HL-60 (cell line): ENCODE measurements at regions not wholly inside any gene's neighbourhood (a gene's known extent, or its start where the extent isn't known, plus 50 kb on each side); places are given as distances from the start of the nearest gene placed in this dataset.

Experiments
- DNase-seq, 2 experiments: peaks; one replicate each; pipeline ENCODE4 v3.0.0-alpha.2; 2010 to 2020; ENCODE audit warnings: low read depth in 1 of 2, low spot score in 1 of 2
- H3K27ac ChIP-seq: fragments of 250-450 bp; sonication (Bioruptor Pico); replicated peaks from 2 replicates; pipeline ENCODE4 v1.5.1; 2020; ENCODE audit warnings: mild to moderate bottlenecking, moderate library complexity
- H3K27me3 ChIP-seq: fragments of 250-450 bp; sonication (Bioruptor Pico); 2 replicates; pipeline ENCODE4 v1.5.1; 2021; ENCODE audit warnings: mild to moderate bottlenecking, moderate library complexity; ENCODE audit not compliant: insufficient read depth, poor library complexity, severe bottlenecking
- H3K4me3 ChIP-seq: replicated peaks from 2 replicates; pipeline ENCODE4 v1.5.1; 2011; ENCODE audit warnings: mild to moderate bottlenecking, control low read depth, low read length; ENCODE audit not compliant: insufficient read depth
- GABPA ChIP-seq: IDR thresholded peaks from 2 replicates; pipeline ENCODE4 v1.6.1; 2012; ENCODE audit warnings: low read depth
- POLR2AphosphoS5 ChIP-seq: IDR thresholded peaks from 2 replicates; pipeline ENCODE4 v1.6.1; 2012; ENCODE audit warnings: low read depth
- SPI1 ChIP-seq: IDR thresholded peaks from 2 replicates; pipeline ENCODE4 v1.6.1; 2012; ENCODE audit warnings: low read depth, mild to moderate bottlenecking, borderline replicate concordance
- TF ChIP-seq, protein P1 (sequence below): IDR thresholded peaks from 2 replicates; pipeline ENCODE4 v1.6.1; 2012; ENCODE audit warnings: low read depth; ENCODE audit not compliant: insufficient replicate concordance
- TF ChIP-seq, protein P2 (sequence below): IDR thresholded peaks from one replicate; pipeline ENCODE4 v1.5.1; 2011; ENCODE audit warnings: low read length, control low read depth, inconsistent platforms; ENCODE audit not compliant: insufficient read depth

DNA sequence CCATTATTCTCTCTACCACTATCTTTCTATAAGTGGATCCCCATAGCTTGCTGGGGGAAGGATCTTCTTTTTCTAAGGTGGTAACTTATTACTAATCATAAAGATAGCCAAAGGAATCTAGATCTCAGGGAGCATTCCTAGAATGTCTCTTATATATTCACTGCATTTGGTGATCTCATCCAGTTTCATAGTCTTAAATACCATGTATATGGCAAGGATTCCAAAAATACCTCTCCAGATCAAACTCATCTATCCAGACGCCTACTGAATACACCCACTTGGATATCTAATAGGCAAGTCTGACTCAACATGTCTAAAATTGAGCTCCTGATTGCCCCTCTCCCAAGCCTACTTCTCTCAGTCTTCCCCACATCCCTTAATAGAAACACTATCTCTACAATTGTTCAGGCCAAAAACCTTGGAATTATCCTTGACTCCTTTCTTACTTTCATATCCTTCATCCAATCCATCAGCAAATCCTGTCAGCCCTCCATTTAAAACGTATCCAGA is 264.4 kb downstream of the HACE1 start:
- TF ChIP-seq, protein P1, sequence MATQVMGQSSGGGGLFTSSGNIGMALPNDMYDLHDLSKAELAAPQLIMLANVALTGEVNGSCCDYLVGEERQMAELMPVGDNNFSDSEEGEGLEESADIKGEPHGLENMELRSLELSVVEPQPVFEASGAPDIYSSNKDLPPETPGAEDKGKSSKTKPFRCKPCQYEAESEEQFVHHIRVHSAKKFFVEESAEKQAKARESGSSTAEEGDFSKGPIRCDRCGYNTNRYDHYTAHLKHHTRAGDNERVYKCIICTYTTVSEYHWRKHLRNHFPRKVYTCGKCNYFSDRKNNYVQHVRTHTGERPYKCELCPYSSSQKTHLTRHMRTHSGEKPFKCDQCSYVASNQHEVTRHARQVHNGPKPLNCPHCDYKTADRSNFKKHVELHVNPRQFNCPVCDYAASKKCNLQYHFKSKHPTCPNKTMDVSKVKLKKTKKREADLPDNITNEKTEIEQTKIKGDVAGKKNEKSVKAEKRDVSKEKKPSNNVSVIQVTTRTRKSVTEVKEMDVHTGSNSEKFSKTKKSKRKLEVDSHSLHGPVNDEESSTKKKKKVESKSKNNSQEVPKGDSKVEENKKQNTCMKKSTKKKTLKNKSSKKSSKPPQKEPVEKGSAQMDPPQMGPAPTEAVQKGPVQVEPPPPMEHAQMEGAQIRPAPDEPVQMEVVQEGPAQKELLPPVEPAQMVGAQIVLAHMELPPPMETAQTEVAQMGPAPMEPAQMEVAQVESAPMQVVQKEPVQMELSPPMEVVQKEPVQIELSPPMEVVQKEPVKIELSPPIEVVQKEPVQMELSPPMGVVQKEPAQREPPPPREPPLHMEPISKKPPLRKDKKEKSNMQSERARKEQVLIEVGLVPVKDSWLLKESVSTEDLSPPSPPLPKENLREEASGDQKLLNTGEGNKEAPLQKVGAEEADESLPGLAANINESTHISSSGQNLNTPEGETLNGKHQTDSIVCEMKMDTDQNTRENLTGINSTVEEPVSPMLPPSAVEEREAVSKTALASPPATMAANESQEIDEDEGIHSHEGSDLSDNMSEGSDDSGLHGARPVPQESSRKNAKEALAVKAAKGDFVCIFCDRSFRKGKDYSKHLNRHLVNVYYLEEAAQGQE = no peak
- TF ChIP-seq SPI1 = no peak
- TF ChIP-seq, protein P2, sequence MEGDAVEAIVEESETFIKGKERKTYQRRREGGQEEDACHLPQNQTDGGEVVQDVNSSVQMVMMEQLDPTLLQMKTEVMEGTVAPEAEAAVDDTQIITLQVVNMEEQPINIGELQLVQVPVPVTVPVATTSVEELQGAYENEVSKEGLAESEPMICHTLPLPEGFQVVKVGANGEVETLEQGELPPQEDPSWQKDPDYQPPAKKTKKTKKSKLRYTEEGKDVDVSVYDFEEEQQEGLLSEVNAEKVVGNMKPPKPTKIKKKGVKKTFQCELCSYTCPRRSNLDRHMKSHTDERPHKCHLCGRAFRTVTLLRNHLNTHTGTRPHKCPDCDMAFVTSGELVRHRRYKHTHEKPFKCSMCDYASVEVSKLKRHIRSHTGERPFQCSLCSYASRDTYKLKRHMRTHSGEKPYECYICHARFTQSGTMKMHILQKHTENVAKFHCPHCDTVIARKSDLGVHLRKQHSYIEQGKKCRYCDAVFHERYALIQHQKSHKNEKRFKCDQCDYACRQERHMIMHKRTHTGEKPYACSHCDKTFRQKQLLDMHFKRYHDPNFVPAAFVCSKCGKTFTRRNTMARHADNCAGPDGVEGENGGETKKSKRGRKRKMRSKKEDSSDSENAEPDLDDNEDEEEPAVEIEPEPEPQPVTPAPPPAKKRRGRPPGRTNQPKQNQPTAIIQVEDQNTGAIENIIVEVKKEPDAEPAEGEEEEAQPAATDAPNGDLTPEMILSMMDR = no peak
- no peak for TF ChIP-seq POLR2AphosphoS5
- Histone ChIP-seq H3K27ac (no peak overlapping the region), H3K4me3 (no peak overlapping the region), H3K27me3 (no peaks in the 10 kb centered on the region)
- no peak for DNase-seq

DNA sequence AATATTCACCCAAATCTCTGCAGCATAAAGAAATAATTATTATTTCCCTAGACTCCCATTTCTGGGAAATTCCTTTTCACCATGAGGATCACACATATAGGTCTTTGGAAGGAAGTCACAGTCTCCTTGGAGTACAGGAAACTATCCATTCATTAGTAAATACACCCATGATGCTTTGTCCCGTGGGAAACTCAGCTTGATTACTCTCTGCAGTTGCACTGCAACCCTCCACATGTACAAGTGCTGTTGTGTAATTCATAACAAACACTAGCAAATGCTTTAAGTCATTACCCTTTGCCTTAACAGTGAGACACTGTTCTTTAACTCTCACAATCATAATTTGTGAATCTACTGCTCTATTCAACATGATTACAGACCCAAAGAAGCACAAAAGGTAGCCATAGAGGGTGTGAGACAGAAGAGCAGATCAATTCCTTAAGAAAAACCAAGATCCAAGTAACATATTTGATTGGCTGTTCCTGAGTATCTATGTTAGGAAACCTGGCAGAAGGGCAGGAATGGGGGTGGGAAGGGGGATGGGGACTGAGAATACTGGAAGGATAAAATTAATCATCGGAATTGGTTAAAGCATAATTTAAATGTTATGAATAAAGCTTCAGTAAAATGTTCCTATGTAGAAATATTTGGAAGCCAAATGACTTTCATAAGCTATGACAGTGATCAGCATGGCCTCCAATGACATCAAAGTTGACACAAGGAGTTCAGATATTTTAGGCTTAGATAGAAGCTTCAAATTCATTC is 268.0 kb downstream of the HACE1 start:
- no peak for DNase-seq
- no peaks in the 10 kb centered on the region for H3K27me3 ChIP-seq
- no peak overlapping the region for H3K27ac ChIP-seq
- H3K4me3 ChIP-seq = no peak overlapping the region
- TF ChIP-seq SPI1 (no peak), GABPA (no peak), POLR2AphosphoS5 (no peak)
- TF ChIP-seq, protein P1 = no peak
- TF ChIP-seq, protein P2 = no peak

DNA sequence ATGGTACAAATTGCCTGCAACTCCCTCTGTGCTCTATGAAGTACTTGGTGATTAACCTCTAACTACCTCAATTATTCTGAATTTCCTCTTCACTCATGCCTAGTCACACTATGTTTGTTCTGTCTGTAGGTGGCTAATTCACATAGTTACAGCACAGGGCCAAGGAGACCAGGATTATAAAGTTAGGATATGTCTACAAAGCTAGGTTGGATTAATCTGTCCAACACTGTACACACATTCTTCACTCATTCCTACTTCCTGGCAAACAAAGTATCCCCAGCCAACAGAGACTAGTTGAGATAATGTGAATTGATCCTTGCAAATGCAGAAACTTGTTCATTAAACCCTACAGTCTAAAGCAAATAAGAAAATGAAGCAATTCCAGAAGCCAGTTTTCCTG is 269.8 kb downstream of the HACE1 start:
- DNase-seq = no peak
- no peaks in the 10 kb centered on the region for H3K27me3 ChIP-seq
- TF ChIP-seq SPI1 (no peak), GABPA (no peak), POLR2AphosphoS5 (no peak)
- TF ChIP-seq, protein P1 = no peak
- TF ChIP-seq, protein P2 = no peak
- H3K4me3 ChIP-seq = no peak overlapping the region
- no peak overlapping the region for H3K27ac ChIP-seq
